Left forelimb (tissue), 1 donor: ENCODE measurements at regions not wholly inside any gene's neighbourhood (a gene's known extent, or its start where the extent isn't known, plus 50 kb on each side); places are given as distances from the start of the nearest gene placed in this dataset.
"Not testable (repeated sequence)": the region's sequence is repeated elsewhere in the genome, so short reads cannot be mapped to it uniquely, and the experiment has no call there.

Experiments
- DNase-seq: peaks from one replicate; pipeline ENCODE4 v3.0.0-alpha.2; 2018; ENCODE audit warnings: low spot score

GRCh38 chr13:68806125-68806524, 1301.5 kb upstream of the ATXN8OS start:
- no peak for DNase-seq

- DNase-seq, result no peak
These were observed 1323.4 kb upstream of the ATXN8OS start for GRCh38 chr13:68784275-68784674.

GRCh38 chr13:68759617-68760016, 1348.0 kb upstream of the ATXN8OS start:
- DNase-seq, result no peak

- no peak for DNase-seq
These were observed 1357.8 kb upstream of the ATXN8OS start for GRCh38 chr13:68749796-68750195.

GRCh38 chr13:68748038-68748437, 1359.6 kb upstream of the ATXN8OS start:
- DNase-seq, result no peak

- no peak for DNase-seq
These were observed 1362.1 kb upstream of the ATXN8OS start for GRCh38 chr13:68745502-68745901.

- no peak for DNase-seq
These were observed 1370.7 kb upstream of the ATXN8OS start for GRCh38 chr13:68736961-68737360.

- no peak for DNase-seq
These were observed 1379.8 kb upstream of the ATXN8OS start for GRCh38 chr13:68727798-68728197.

GRCh38 chr13:68727165-68727564, 1380.5 kb upstream of the ATXN8OS start:
- DNase-seq, result no peak

- DNase-seq, result no peak
These were observed 1387.8 kb upstream of the ATXN8OS start for GRCh38 chr13:68719815-68720214.

GRCh38 chr13:68715651-68716050, 1392.0 kb upstream of the ATXN8OS start:
- no peak for DNase-seq

- no peak for DNase-seq
These were observed 1393.3 kb upstream of the ATXN8OS start for GRCh38 chr13:68714292-68714691.

- no peak for DNase-seq
These were observed 1394.2 kb upstream of the ATXN8OS start for GRCh38 chr13:68713394-68713793.

- no peak for DNase-seq
These were observed 1399.2 kb upstream of the ATXN8OS start for GRCh38 chr13:68708336-68708908.

- not testable (repeated sequence) for DNase-seq
These were observed 1401.6 kb upstream of the ATXN8OS start for GRCh38 chr13:68706044-68706443.

GRCh38 chr13:68697551-68697950, 1410.1 kb upstream of the ATXN8OS start:
- DNase-seq, result no peak

GRCh38 chr13:68696907-68697306, 1410.7 kb upstream of the ATXN8OS start:
- no peak for DNase-seq

- DNase-seq, result no peak
These were observed 1415.6 kb upstream of the ATXN8OS start for GRCh38 chr13:68692049-68692448.

GRCh38 chr13:68690567-68690966, 1417.1 kb upstream of the ATXN8OS start:
- no peak for DNase-seq

GRCh38 chr13:68676513-68677115, 1431.0 kb upstream of the ATXN8OS start:
- DNase-seq, result no peak

GRCh38 chr13:68675209-68675608, 1432.4 kb upstream of the ATXN8OS start:
- no peak for DNase-seq

GRCh38 chr13:68667863-68668262, 1437.7 kb upstream of the PCDH9 start:
- DNase-seq, result no peak

- DNase-seq, result no peak
These were observed 1436.8 kb upstream of the PCDH9 start for GRCh38 chr13:68666774-68667397.

GRCh38 chr13:68645814-68646213, 1415.7 kb upstream of the PCDH9 start:
- no peak for DNase-seq
